OCI-LY7 (cell line): ENCODE measurements at regions not wholly inside any gene's neighbourhood (a gene's known extent, or its start where the extent isn't known, plus 50 kb on each side); places are given as distances from the start of the nearest gene placed in this dataset.

Source experiments
- BruUV-seq: library from RNA; stranded (reverse); fragments of 400-500 nt; replicated peaks from 2 replicates; lab custom pipeline; 2021; lab: Mats Ljungman, UMichigan
- CTCF ChIA-PET: fragments of 300-600 bp; sonication (Branson Sonifier 250); formaldehyde crosslinking; loops from one replicate; lab custom pipeline; 2022; ENCODE audit warnings: antibody characterized with exemption; ENCODE audit not compliant: unreplicated experiment; lab: Charles Lee
- POLR2A ChIA-PET: fragments of 300-600 bp; sonication (Branson Sonifier 250); formaldehyde crosslinking; loops from one replicate; lab custom pipeline; 2022; ENCODE audit warnings: antibody characterized with exemption; lab: Charles Lee
- DNase-seq: peaks from one replicate; pipeline ENCODE4 v3.0.0-alpha.2; 2015; ENCODE audit warnings: low spot score
- H2AFZ ChIP-seq: fragments of 200-600 bp; sonication (generic), shearing (Covaris generic); 2 replicates; pipeline ENCODE4 v1.6.1; 2014; ENCODE audit warnings: mild to moderate bottlenecking, antibody characterized with exemption, low read length, moderate library complexity
- H3K27ac ChIP-seq: fragments of 200-600 bp; sonication (generic); 2 replicates; pipeline ENCODE4 v1.5.1; 2014; ENCODE audit warnings: mixed run types, low read depth, mild to moderate bottlenecking, moderate library complexity, low read length, inconsistent platforms; ENCODE audit not compliant: poor library complexity, severe bottlenecking
- H3K36me3 ChIP-seq: fragments of 200-600 bp; sonication (generic); 2 replicates; pipeline ENCODE4 v1.6.1; 2014; ENCODE audit warnings: mild to moderate bottlenecking, antibody characterized with exemption, low read length, moderate library complexity, mixed read lengths; ENCODE audit not compliant: insufficient read depth
- H3K4me1 ChIP-seq: fragments of 200-600 bp; sonication (generic); 2 replicates; pipeline ENCODE4 v1.5.1; 2014; ENCODE audit warnings: mild to moderate bottlenecking, low read length; ENCODE audit not compliant: insufficient read depth, poor library complexity, severe bottlenecking
- H3K4me2 ChIP-seq: fragments of 200-600 bp; sonication (generic); 2 replicates; pipeline ENCODE4 v1.6.1; 2014; ENCODE audit warnings: mild to moderate bottlenecking, low read length
- H3K4me3 ChIP-seq: fragments of 200-600 bp; sonication (generic); 2 replicates; pipeline ENCODE4 v1.5.1; 2014; ENCODE audit warnings: mild to moderate bottlenecking, low read depth, low read length; ENCODE audit not compliant: poor library complexity, severe bottlenecking
- H3K79me2 ChIP-seq: fragments of 200-600 bp; sonication (generic); 2 replicates; pipeline ENCODE4 v1.6.1; 2016; ENCODE audit warnings: low read depth, mild to moderate bottlenecking, low read length, moderate library complexity, mixed read lengths; ENCODE audit not compliant: insufficient read depth
- H3K9me2 ChIP-seq: fragments of 200-600 bp; sonication (generic); 2 replicates; pipeline ENCODE4 v1.6.1; 2016; ENCODE audit warnings: mild to moderate bottlenecking, low read length, mixed read lengths; ENCODE audit not compliant: insufficient read depth
- H3K9me3 ChIP-seq: fragments of 200-600 bp; sonication (generic); 2 replicates; pipeline ENCODE4 v1.6.1; 2014; ENCODE audit warnings: mild to moderate bottlenecking, mixed run types, low read length, mixed read lengths
- H4K20me1 ChIP-seq: fragments of 200-600 bp; sonication (generic); 2 replicates; pipeline ENCODE4 v1.6.1; 2014; ENCODE audit warnings: mild to moderate bottlenecking, antibody characterized with exemption, low read length, moderate library complexity, mixed read lengths; ENCODE audit not compliant: insufficient read depth
- EZH2phosphoT487 ChIP-seq: fragments of 200-600 bp; sonication (generic); IDR thresholded peaks from 2 replicates; pipeline ENCODE4 v1.6.1; 2018; ENCODE audit warnings: low read depth, borderline replicate concordance, mild to moderate bottlenecking, mixed run types, antibody characterized with exemption, low read length, moderate library complexity, mixed read lengths
- intact Hi-C: fragments of 100-400 bp; cut with micrococcal nuclease; formaldehyde crosslinking; loops from one replicate; pipeline ENCODE4 v1.10.0; 2022; ENCODE audit not compliant: unreplicated experiment
- TF ChIP-seq, protein P1 (sequence below): fragments of 200-600 bp; sonication (generic); conservative IDR thresholded peaks from 2 replicates; pipeline ENCODE4 v1.5.1; 2014; ENCODE audit warnings: mild to moderate bottlenecking, antibody characterized with exemption, low read length, moderate library complexity, mixed read lengths

- Histone ChIP-seq H3K4me2 (no peak overlapping the region), H3K4me1 (no peaks in the 10 kb centered on the region), H4K20me1 (no peaks in the 10 kb centered on the region), H3K27ac (no peak overlapping the region), H3K36me3 (no peaks in the 10 kb centered on the region), H2AFZ (no peak overlapping the region), H3K4me3 (no peak overlapping the region), H3K9me2 (no peaks in the 10 kb centered on the region), H3K9me3 (no peaks in the 10 kb centered on the region), H3K79me2 (no peaks in the 10 kb centered on the region)
- intact Hi-C loops = no loop called here
- TF ChIP-seq, protein P1, sequence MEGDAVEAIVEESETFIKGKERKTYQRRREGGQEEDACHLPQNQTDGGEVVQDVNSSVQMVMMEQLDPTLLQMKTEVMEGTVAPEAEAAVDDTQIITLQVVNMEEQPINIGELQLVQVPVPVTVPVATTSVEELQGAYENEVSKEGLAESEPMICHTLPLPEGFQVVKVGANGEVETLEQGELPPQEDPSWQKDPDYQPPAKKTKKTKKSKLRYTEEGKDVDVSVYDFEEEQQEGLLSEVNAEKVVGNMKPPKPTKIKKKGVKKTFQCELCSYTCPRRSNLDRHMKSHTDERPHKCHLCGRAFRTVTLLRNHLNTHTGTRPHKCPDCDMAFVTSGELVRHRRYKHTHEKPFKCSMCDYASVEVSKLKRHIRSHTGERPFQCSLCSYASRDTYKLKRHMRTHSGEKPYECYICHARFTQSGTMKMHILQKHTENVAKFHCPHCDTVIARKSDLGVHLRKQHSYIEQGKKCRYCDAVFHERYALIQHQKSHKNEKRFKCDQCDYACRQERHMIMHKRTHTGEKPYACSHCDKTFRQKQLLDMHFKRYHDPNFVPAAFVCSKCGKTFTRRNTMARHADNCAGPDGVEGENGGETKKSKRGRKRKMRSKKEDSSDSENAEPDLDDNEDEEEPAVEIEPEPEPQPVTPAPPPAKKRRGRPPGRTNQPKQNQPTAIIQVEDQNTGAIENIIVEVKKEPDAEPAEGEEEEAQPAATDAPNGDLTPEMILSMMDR = no peak
- no peak for TF ChIP-seq EZH2phosphoT487
- DNase-seq = no peak
- ChIA-PET POLR2A (interaction anchor here (0.7 to 1.1 kb wide), 3 partner anchors 9 to 17 kb away, joined by 3 to 4 read pairs (median 3); no protein-coding TSS in a partner anchor), CTCF (no interaction called here)
- no TSS peak for BruUV-seq
These were observed 125.6 kb upstream of the MARCKS start for GRCh38 chr6:113731541-113731940.

GRCh38 chr6:113732384-113732966, 124.7 kb upstream of the MARCKS start:
- Histone ChIP-seq H3K27ac (no peak overlapping the region), H3K9me2 (no peaks in the 10 kb centered on the region), H2AFZ (no peak overlapping the region), H3K4me2 (no peak overlapping the region), H3K79me2 (no peaks in the 10 kb centered on the region), H3K36me3 (no peaks in the 10 kb centered on the region), H3K4me3 (no peak overlapping the region), H3K9me3 (no peaks in the 10 kb centered on the region), H4K20me1 (no peaks in the 10 kb centered on the region), H3K4me1 (no peaks in the 10 kb centered on the region)
- no peak for TF ChIP-seq EZH2phosphoT487
- TF ChIP-seq, protein P1 = no peak
- intact Hi-C loops = no loop called here
- ChIA-PET CTCF (no interaction called here), POLR2A (interaction anchor here (0.9 to 1.1 kb wide), 2 partner anchors 10 to 11 kb away, joined by 4 to 7 read pairs; no protein-coding TSS in a partner anchor)
- DNase-seq = no peak
- no TSS peak for BruUV-seq

GRCh38 chr6:113733381-113733780, 123.8 kb upstream of the MARCKS start:
- no peak overlapping the region for H2AFZ ChIP-seq
- H3K79me2 ChIP-seq = no peaks in the 10 kb centered on the region
- H3K4me1 ChIP-seq = no peaks in the 10 kb centered on the region
- H4K20me1 ChIP-seq = no peaks in the 10 kb centered on the region
- no peak for DNase-seq
- H3K4me3 ChIP-seq = no peak overlapping the region
- ChIA-PET POLR2A (interaction anchor here (0.7 to 1.1 kb wide), 2 partner anchors 9 to 77 kb away, joined by 7 to 9 read pairs; no protein-coding TSS in a partner anchor), CTCF (no interaction called here)
- TF ChIP-seq, protein P1 = no peak
- TF ChIP-seq EZH2phosphoT487 = no peak
- no peaks in the 10 kb centered on the region for H3K36me3 ChIP-seq
- intact Hi-C loops = no loop called here
- H3K9me2 ChIP-seq = no peaks in the 10 kb centered on the region
- no peak overlapping the region for H3K27ac ChIP-seq
- no TSS peak for BruUV-seq
- no peaks in the 10 kb centered on the region for H3K9me3 ChIP-seq
- H3K4me2 ChIP-seq = no peak overlapping the region
